ENCODE measurements at regions not wholly inside any gene's neighbourhood (a gene's known extent, or its start where the extent isn't known, plus 50 kb on each side); places are given as distances from the start of the nearest gene placed in this dataset.
A peak's percentile ranks its signal among the peaks of the same experiment; 100 is the strongest.

GRCh38 chr12:124393414-124393790 lies 98.5 kb downstream of the RFLNA start:
- ATAC-seq, result no peak

- ATAC-seq, result no peak
Measured at GRCh38 chr12:124392667-124393413, 97.9 kb downstream of the RFLNA start.

- ATAC-seq, result no peak
Measured at GRCh38 chr12:124392271-124392666, 97.4 kb downstream of the RFLNA start.

GRCh38 chr12:124391340-124392261 lies 96.7 kb downstream of the RFLNA start:
- ATAC-seq, result peak; percentile 32

- ATAC-seq, result peak; percentile 27
Measured at GRCh38 chr12:124390442-124391097, 95.7 kb downstream of the RFLNA start.

GRCh38 chr12:124389725-124390441 lies 95.0 kb downstream of the RFLNA start:
- no peak for ATAC-seq

- ATAC-seq, result peak; percentile 40
Measured at GRCh38 chr12:124389138-124389724, 94.3 kb downstream of the RFLNA start.

- ATAC-seq, result peak; percentile 31
Measured at GRCh38 chr12:124388679-124389137, 93.8 kb downstream of the RFLNA start.

GRCh38 chr12:124388038-124388671 lies 93.3 kb downstream of the RFLNA start:
- ATAC-seq, result no peak

- no peak for ATAC-seq
Measured at GRCh38 chr12:124387528-124387911, 92.6 kb downstream of the RFLNA start.

- ATAC-seq, result no peak
Measured at GRCh38 chr12:124386661-124387527, 92.0 kb downstream of the RFLNA start.

- ATAC-seq, result no peak
Measured at GRCh38 chr12:124386059-124386458, 91.2 kb downstream of the RFLNA start.

- ATAC-seq, result no peak
Measured at GRCh38 chr12:124385219-124385969, 90.5 kb downstream of the RFLNA start.

- ATAC-seq, result no peak
Measured at GRCh38 chr12:124384299-124384894, 89.5 kb downstream of the RFLNA start.

- no peak for ATAC-seq
Measured at GRCh38 chr12:124383028-124383427, 88.1 kb downstream of the RFLNA start.

- ATAC-seq, result peak; percentile 67
Measured at GRCh38 chr12:124381456-124382296, 86.8 kb downstream of the RFLNA start.

- ATAC-seq, result no peak
Measured at GRCh38 chr12:124380796-124381455, 86.0 kb downstream of the RFLNA start.

Data from esophagus mucosa (tissue), 1 donor.